Astrocyte of the spinal cord (primary cell): ENCODE measurements at regions not wholly inside any gene's neighbourhood (a gene's known extent, or its start where the extent isn't known, plus 50 kb on each side); places are given as distances from the start of the nearest gene placed in this dataset.
"Not testable (repeated sequence)": the region's sequence is repeated elsewhere in the genome, so short reads cannot be mapped to it uniquely, and the experiment has no call there.

Experiments
- DNase-seq: peaks from one replicate; pipeline ENCODE4 v3.0.0; 2011; ENCODE audit warnings: low read depth, low spot score
- H3K4me3 ChIP-seq: 2 replicates; pipeline ENCODE4 v1.5.1; 2011; ENCODE audit warnings: low read depth, mild to moderate bottlenecking, low read length, moderate library complexity
- in situ Hi-C: cut with HindIII; loops from 2 replicates; pipeline ENCODE4 v1.10.0; 2017; ENCODE audit warnings: low sequenced_read_pairs
- TF ChIP-seq, protein P1 (sequence below): IDR thresholded peaks from 2 replicates; pipeline ENCODE4 v1.5.1; 2012; ENCODE audit warnings: low read depth, mild to moderate bottlenecking, low read length, inconsistent platforms

GRCh38 chr2:153588408-153588807 lies 109.8 kb upstream of the RPRM start:
- TF ChIP-seq, protein P1, sequence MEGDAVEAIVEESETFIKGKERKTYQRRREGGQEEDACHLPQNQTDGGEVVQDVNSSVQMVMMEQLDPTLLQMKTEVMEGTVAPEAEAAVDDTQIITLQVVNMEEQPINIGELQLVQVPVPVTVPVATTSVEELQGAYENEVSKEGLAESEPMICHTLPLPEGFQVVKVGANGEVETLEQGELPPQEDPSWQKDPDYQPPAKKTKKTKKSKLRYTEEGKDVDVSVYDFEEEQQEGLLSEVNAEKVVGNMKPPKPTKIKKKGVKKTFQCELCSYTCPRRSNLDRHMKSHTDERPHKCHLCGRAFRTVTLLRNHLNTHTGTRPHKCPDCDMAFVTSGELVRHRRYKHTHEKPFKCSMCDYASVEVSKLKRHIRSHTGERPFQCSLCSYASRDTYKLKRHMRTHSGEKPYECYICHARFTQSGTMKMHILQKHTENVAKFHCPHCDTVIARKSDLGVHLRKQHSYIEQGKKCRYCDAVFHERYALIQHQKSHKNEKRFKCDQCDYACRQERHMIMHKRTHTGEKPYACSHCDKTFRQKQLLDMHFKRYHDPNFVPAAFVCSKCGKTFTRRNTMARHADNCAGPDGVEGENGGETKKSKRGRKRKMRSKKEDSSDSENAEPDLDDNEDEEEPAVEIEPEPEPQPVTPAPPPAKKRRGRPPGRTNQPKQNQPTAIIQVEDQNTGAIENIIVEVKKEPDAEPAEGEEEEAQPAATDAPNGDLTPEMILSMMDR: no peak
- in situ Hi-C loops: no loop called here
- H3K4me3 ChIP-seq: no peak overlapping the region
- no peak for DNase-seq

DNA sequence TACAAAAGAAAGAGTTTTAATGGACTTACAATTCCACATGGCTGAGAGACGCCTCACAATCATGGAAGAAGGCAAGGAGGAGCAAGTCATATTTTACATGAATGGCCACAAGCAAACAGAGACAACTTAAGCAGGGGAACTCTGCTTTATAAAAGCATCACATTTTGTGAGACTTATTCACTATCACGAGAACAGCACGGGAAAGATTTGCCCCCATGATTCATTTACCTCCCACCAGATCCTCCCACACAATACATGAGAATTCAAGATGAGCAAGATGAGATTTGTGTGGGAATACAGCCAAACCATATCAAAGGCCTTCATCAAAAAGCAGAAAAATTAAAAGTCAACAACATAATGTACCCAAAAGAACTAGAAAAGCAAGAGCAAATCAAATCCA lies 111.0 kb upstream of the RPRM start:
- DNase-seq: no peak
- TF ChIP-seq, protein P1: no peak
- H3K4me3 ChIP-seq: no peak overlapping the region
- in situ Hi-C loops: no loop called here

GRCh38 chr2:153593086-153593485 lies 114.5 kb upstream of the RPRM start:
- in situ Hi-C loops, H3K4me3 ChIP-seq, DNase-seq: not testable (repeated sequence)

DNA sequence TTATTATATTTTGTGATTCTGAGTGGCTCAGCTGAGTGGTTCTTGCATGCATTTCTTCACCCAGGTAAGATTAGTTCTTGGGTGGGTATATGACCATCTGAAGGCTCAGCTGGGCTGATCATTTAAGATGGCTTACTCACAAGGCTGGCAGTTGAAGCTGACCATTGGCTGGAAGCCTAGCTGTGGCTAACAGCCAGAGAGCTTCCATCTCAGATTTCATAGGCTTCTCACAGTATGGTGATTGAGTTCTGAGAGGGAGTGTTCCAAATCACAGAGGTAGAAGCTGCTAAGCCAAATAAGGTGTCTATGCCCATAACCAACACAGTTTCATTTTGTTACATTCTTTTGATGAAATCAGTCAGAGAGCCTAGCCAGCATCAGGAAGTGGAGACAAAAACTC lies 117.4 kb upstream of the RPRM start:
- in situ Hi-C loops: no loop called here
- H3K4me3 ChIP-seq: no peak overlapping the region
- TF ChIP-seq, protein P1: no peak
- DNase-seq: peak; percentile 58

GRCh38 chr2:153601812-153602211 lies 123.2 kb upstream of the RPRM start:
- DNase-seq: no peak
- TF ChIP-seq, protein P1: no peak
- in situ Hi-C loops: no loop called here
- H3K4me3 ChIP-seq: no peak overlapping the region

- in situ Hi-C loops: no loop called here
- H3K4me3 ChIP-seq: no peak overlapping the region
- DNase-seq: no peak
- TF ChIP-seq, protein P1: no peak
Measured at GRCh38 chr2:153604133-153604532, 125.6 kb upstream of the RPRM start.

DNA sequence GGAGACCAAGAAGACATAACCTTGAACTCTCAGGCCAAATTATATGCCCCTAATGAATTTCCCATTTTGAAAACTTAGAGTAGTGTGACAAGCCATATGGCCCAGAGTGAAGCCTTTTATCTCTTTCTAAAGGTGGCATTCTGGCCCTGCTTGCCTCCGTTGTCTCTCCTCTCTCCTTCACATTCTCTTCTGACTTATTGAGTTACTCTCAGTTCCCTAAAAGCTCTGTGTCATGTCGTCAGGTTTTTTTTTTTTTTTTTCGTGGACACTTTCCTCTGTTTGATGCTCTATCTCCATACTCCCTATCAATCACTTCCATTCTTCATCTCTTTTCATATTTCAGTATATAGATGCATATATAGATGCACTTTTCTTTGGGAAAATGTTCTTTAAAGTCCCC lies 128.1 kb upstream of the RPRM start:
- in situ Hi-C loops: no loop called here
- TF ChIP-seq, protein P1: no peak
- H3K4me3 ChIP-seq: no peak overlapping the region
- DNase-seq: no peak
